ENCODE measurements at regions not wholly inside any gene's neighbourhood (a gene's known extent, or its start where the extent isn't known, plus 50 kb on each side); places are given as distances from the start of the nearest gene placed in this dataset.
A peak's percentile ranks its signal among the peaks of the same experiment; 100 is the strongest.

DNA sequence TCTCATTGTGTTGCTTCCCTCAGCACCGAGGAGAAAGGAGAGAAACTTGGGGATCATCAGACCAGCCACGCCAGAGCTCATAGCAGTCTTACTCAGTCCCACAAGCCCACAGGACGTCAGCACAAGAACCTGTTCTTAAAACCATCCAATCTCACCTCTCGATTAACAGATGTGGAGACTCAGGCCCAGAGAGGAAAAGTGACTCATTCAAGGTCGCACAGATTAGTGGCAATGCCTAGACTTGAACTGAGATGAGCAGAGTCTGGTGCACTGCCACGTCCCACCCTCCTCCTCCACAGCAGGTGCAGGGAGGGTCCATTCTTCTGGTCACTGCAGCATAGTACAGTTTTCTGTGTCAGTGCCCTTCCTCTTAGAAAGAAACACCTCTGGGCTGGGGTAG is 154.9 kb upstream of the PZP start:
- Histone ChIP-seq H3K14ac (ENCODE audit: insufficient read length) (no peak overlapping the region), H3K23ac (ENCODE audit: insufficient read length) (no peak overlapping the region), H2AK5ac (ENCODE audit: low read depth, low read length) (peak overlapping the region; percentile 44; the same call in 1 of the 2 replicates), H3K79me1 (ENCODE audit: low read depth, low read length) (no peaks in the 10 kb centered on the region), H4K5ac (ENCODE audit: insufficient read length, low read depth, low read length) (no peak overlapping the region), H4K20me1 (replicated peaks in 1 of 2; ENCODE audit: control insufficient read depth in 1 of 2, insufficient read depth in 2 of 2, low read length in 2 of 2) (no peaks in the 10 kb centered on the region), H3K4me2 (ENCODE audit: insufficient read depth in 1 of 2, low read depth in 2 of 2, low read length in 2 of 2) (no peak overlapping the region), H2BK20ac (ENCODE audit: low read length) (peak overlapping the region; percentile 66), H3K36me3 (ENCODE audit: control insufficient read depth in 2 of 4, insufficient read depth in 4 of 4, low read length in 3 of 4) (no peaks in the 10 kb centered on the region), H4K8ac (ENCODE audit: extremely low read depth, insufficient read depth, low read length) (no peak overlapping the region), H3K9ac (replicated peaks in 1 of 4; ENCODE audit: extremely low read depth in 1 of 4, low read depth in 3 of 4, low read length in 3 of 4) (no peak overlapping the region; a peak in 1 of 7 replicates), H3K56ac (replicated peaks; ENCODE audit: insufficient read length, low read depth, low read length) (no peak overlapping the region), H3K18ac (ENCODE audit: extremely low read depth, low read length) (no peak overlapping the region), H2BK15ac (ENCODE audit: low read length) (peak overlapping the region; percentile 65), H3K27ac (ENCODE audit: low read depth, low read length) (no peak overlapping the region), H3K23me2 (ENCODE audit: low read depth, low read length) (no peaks in the 10 kb centered on the region), H3K4ac (replicated peaks; ENCODE audit: insufficient read length, low read depth, low read length) (peak overlapping the region; percentile 27), H2BK12ac (ENCODE audit: low read depth, low read length) (peak overlapping the region; percentile 96), H3K4me1 (replicated peaks in 1 of 4; ENCODE audit: control insufficient read depth in 3 of 4, insufficient read depth in 4 of 4, low read length in 3 of 4) (peaks cover 4 to 21% (median 12%) of the 10 kb centered on the region in 4 experiments; a peak in 6 of 7 replicates), H2AFZ (ENCODE audit: low read length) (peak overlapping the region; percentile 8; the same call in 1 of the 2 replicates), H3K4me3 (ENCODE audit: extremely low read depth in 1 of 4, insufficient read depth in 2 of 4, low read depth in 3 of 4, low read length in 4 of 4) (no peak overlapping the region), H2BK120ac (replicated peaks; ENCODE audit: low read depth, low read length) (no peak overlapping the region), H2BK5ac (ENCODE audit: low read depth, low read length) (no peak overlapping the region; the same call in 1 of the 2 replicates), H3K79me2 (ENCODE audit: control insufficient read depth in 1 of 2, insufficient read depth in 2 of 2, low read length in 2 of 2) (no peaks in the 10 kb centered on the region), H3K27me3 (replicated peaks in 1 of 4; ENCODE audit: control insufficient read depth in 3 of 4, extremely low read depth in 1 of 4, insufficient read depth in 3 of 4, low read length in 3 of 4) (no peaks in the 10 kb centered on the region), H4K91ac (replicated peaks; ENCODE audit: insufficient read length, low read length) (peak overlapping the region; percentile 8), H3K9me3 (ENCODE audit: insufficient read depth in 2 of 2, low read depth in 1 of 2, low read length in 1 of 2) (no peaks in the 10 kb centered on the region)
- no peak for FAIRE-seq
- TF ChIP-seq SP1 (IDR thresholded peaks at IDR 0.05; ENCODE audit: low read depth, low read length) (no peak), ZNF274 (IDR thresholded peaks at IDR 0.05; ENCODE audit: borderline replicate concordance, extremely low read depth, low read length) (no peak), CTCF (IDR thresholded peaks at IDR 0.05; ENCODE audit: control extremely low read depth in 1 of 3, insufficient read depth in 1 of 3, low read depth in 1 of 3, low read length in 3 of 3) (no peak)
- ChIA-PET POLR2A (ENCODE audit: partially characterized antibody) (interaction anchor here (2.3 kb wide), 1 partner anchor 9 kb away, joined by 6 read pairs; no protein-coding TSS in a partner anchor), CTCF (ENCODE audit: partially characterized antibody) (interaction anchor here (1.0 to 8.4 kb wide), 3 partner anchors 14 to 33 kb away, joined by 3 to 66 read pairs (median 5); no protein-coding TSS in a partner anchor)
- 93% methylated on average over 6 of the region's 6 CpGs; no CpG with 5 or more reads in 1 of the 2 experiments for WGBS, 2 experiments (ENCODE audit: extremely low coverage in 1 of 2, insufficient coverage in 1 of 2, insufficient read length in 1 of 2, insufficient replicate concordance in 2 of 2, low coverage in 1 of 2, low lambda C conversion rate in 2 of 2, missing lambda C conversion rate in 1 of 2)
- no peak for DNase-seq (ENCODE audit: low read depth in 1 of 2, low spot score in 2 of 2)
